Upper lobe of right lung (tissue), 1 donor: ENCODE measurements at regions not wholly inside any gene's neighbourhood (a gene's known extent, or its start where the extent isn't known, plus 50 kb on each side); places are given as distances from the start of the nearest gene placed in this dataset.
"Not testable (repeated sequence)": the region's sequence is repeated elsewhere in the genome, so short reads cannot be mapped to it uniquely, and the experiment has no call there.

Experiments used
- ATAC-seq: fragments of 200-7000 bp; cut with Tn5 transposase; one replicate; pipeline ENCODE4 v1.9.1; 2020; ENCODE audit warnings: mild to moderate bottlenecking, moderate library complexity
- DNase-seq: peaks from one replicate; pipeline ENCODE4 v3.0.0-alpha.2; 2020
- H3K27ac ChIP-seq: fragments of 200-600 bp; one replicate; pipeline ENCODE4 v1.8.0; 2022
- H3K27me3 ChIP-seq: fragments of 200-600 bp; one replicate; pipeline ENCODE4 v1.8.0; 2022; ENCODE audit warnings: mild to moderate bottlenecking
- H3K36me3 ChIP-seq: fragments of 200-600 bp; one replicate; pipeline ENCODE4 v1.8.0; 2022
- H3K4me1 ChIP-seq: fragments of 200-600 bp; one replicate; pipeline ENCODE4 v1.8.0; 2022
- H3K4me3 ChIP-seq: fragments of 200-600 bp; one replicate; pipeline ENCODE4 v1.8.0; 2022; ENCODE audit warnings: mild to moderate bottlenecking
- H3K9me3 ChIP-seq: fragments of 200-600 bp; one replicate; pipeline ENCODE4 v1.8.0; 2022
- intact Hi-C: fragments of 100-400 bp; cut with DNase I; formaldehyde crosslinking; loops from one replicate; pipeline ENCODE4 v1.11.0; 2022
- TF ChIP-seq, protein P1 (sequence below): fragments of 200-600 bp; IDR thresholded peaks from one replicate; pipeline ENCODE4 v1.8.0; 2022; ENCODE audit warnings: antibody characterized with exemption
- donor health status: DM: no; HTN: yes; CAD: no; lungs with severe emphysema.

DNA sequence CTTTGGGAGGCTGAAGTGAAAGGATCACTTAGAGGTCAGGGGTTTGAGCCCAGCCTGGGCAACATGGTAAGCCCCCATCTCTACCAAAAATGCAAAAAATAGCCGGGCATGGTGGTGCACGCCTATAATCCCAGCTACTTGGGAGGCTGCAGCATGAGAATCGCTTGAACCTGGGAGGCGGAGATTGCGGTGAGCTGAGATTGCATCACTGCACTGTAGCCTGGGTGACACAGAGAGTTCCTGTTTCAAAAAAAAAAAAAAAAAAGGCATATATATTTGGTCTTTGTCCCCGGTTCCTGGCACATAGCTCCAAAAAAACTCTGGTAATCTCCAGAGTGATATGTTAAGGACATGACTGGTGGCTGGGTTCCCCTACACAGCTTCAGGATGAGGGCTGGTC is 147.3 kb downstream of the SEC23IP start:
- TF ChIP-seq, protein P1, sequence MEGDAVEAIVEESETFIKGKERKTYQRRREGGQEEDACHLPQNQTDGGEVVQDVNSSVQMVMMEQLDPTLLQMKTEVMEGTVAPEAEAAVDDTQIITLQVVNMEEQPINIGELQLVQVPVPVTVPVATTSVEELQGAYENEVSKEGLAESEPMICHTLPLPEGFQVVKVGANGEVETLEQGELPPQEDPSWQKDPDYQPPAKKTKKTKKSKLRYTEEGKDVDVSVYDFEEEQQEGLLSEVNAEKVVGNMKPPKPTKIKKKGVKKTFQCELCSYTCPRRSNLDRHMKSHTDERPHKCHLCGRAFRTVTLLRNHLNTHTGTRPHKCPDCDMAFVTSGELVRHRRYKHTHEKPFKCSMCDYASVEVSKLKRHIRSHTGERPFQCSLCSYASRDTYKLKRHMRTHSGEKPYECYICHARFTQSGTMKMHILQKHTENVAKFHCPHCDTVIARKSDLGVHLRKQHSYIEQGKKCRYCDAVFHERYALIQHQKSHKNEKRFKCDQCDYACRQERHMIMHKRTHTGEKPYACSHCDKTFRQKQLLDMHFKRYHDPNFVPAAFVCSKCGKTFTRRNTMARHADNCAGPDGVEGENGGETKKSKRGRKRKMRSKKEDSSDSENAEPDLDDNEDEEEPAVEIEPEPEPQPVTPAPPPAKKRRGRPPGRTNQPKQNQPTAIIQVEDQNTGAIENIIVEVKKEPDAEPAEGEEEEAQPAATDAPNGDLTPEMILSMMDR, result no peak
- Histone ChIP-seq H3K27me3 (no peaks in the 10 kb centered on the region), H3K9me3 (no peaks in the 10 kb centered on the region), H3K27ac (no peak overlapping the region), H3K36me3 (no peaks in the 10 kb centered on the region), H3K4me3 (no peak overlapping the region), H3K4me1 (no peaks in the 10 kb centered on the region)
- ATAC-seq (no peak), DNase-seq (no peak)
- intact Hi-C loops, result no loop called here

- intact Hi-C loops, result no loop called here
- ATAC-seq (peak; percentile 25), DNase-seq (no peak)
- Histone ChIP-seq H3K9me3 (no peaks in the 10 kb centered on the region), H3K27ac (no peak overlapping the region), H3K4me1 (no peaks in the 10 kb centered on the region), H3K27me3 (no peaks in the 10 kb centered on the region), H3K36me3 (no peaks in the 10 kb centered on the region), H3K4me3 (no peak overlapping the region)
- TF ChIP-seq, protein P1, result no peak
Measured at GRCh38 chr10:120041807-120042559, 149.5 kb downstream of the SEC23IP start.

GRCh38 chr10:120042705-120043104 is 150.2 kb downstream of the SEC23IP start:
- Histone ChIP-seq H3K4me3 (no peak overlapping the region), H3K4me1 (no peaks in the 10 kb centered on the region), H3K27me3 (no peaks in the 10 kb centered on the region), H3K27ac (no peak overlapping the region), H3K9me3 (no peaks in the 10 kb centered on the region), H3K36me3 (no peaks in the 10 kb centered on the region)
- DNase-seq (no peak), ATAC-seq (no peak)
- TF ChIP-seq, protein P1, result no peak
- intact Hi-C loops, result no loop called here

DNA sequence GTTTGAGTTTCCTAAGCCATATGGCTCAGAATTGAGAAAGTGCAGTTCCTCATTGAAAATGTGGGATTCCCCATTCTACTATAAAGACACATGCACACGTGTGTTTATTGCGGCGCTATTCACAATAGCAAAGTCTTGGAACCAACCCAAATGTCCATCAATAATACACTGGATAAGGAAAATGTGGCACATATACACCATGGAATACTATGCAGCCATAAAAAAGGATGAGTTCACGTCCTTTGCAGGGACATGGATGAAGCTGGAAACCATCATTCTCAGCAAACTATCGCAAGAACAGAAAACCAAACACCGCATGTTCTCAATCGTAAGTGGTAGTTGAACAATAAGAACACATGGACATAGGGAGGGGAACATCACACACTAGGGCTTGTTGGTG is 154.8 kb downstream of the SEC23IP start:
- ATAC-seq, DNase-seq, intact Hi-C loops: not testable (repeated sequence)

DNA sequence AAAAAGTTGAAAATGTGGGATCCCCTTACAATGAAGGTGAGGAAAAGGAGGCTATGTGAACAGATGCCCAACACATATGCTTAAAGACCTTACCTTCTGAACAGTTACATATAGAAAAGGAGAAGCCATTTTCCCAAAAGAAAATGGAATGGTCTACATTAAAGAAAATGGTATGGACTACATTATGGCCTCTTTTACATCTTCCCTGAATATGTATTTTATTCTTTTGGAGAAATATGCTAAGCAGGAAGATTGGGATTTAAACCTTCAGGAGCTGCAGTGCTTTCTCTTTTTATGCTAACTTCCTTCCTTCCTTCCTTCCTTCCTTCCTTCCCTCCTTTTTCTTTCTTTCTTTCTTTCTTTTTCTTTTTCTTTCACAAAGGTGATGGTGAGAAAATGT is 155.4 kb downstream of the SEC23IP start:
- Histone ChIP-seq H3K9me3 (no peaks in the 10 kb centered on the region), H3K4me3 (no peak overlapping the region), H3K27ac (no peak overlapping the region), H3K36me3 (no peaks in the 10 kb centered on the region), H3K4me1 (no peaks in the 10 kb centered on the region), H3K27me3 (no peaks in the 10 kb centered on the region)
- ATAC-seq (no peak), DNase-seq (no peak)
- intact Hi-C loops, result no loop called here
- TF ChIP-seq, protein P1, result no peak

More for the DNA sequence above, 154.8 kb downstream of the SEC23IP start:
- H3K36me3 ChIP-seq, H3K27me3 ChIP-seq, H3K4me1 ChIP-seq, H3K4me3 ChIP-seq, H3K9me3 ChIP-seq, H3K27ac ChIP-seq: not testable (repeated sequence)

- intact Hi-C loops, result no loop called here
- Histone ChIP-seq H3K27ac (no peak overlapping the region), H3K4me3 (no peak overlapping the region), H3K4me1 (no peaks in the 10 kb centered on the region), H3K9me3 (no peaks in the 10 kb centered on the region), H3K36me3 (no peaks in the 10 kb centered on the region), H3K27me3 (no peaks in the 10 kb centered on the region)
- TF ChIP-seq, protein P1, result no peak
- DNase-seq (no peak), ATAC-seq (no peak)
Measured at GRCh38 chr10:120048391-120048790, 155.9 kb downstream of the SEC23IP start.
